IMR-90 (cell line): ENCODE measurements at regions not wholly inside any gene's neighbourhood (a gene's known extent, or its start where the extent isn't known, plus 50 kb on each side); places are given as distances from the start of the nearest gene placed in this dataset.

ENCODE experiments used
- ATAC-seq: fragments of 200-7000 bp; cut with Tn5 transposase; 2 replicates; pipeline ENCODE4 v1.9.1; 2020; ENCODE audit warnings: low read depth, mild to moderate bottlenecking, moderate library complexity
- BruUV-seq: library from RNA; stranded (reverse); fragments of 400-500 nt; replicated peaks from 2 replicates; lab custom pipeline; 2021; lab: Mats Ljungman, UMichigan
- CTCF ChIA-PET: fragments of 300-600 bp; formaldehyde crosslinking; extraction: SDS; loops from one replicate; lab custom pipeline; 2021; ENCODE audit warnings: antibody characterized with exemption; lab: Yijun Ruan, JAX
- POLR2A ChIA-PET: fragments of 300-600 bp; sonication (Branson Sonifier 250); formaldehyde crosslinking; loops from one replicate; lab custom pipeline; 2022; ENCODE audit warnings: antibody characterized with exemption; ENCODE audit not compliant: unreplicated experiment; lab: Charles Lee
- DNase-seq: peaks from one replicate; pipeline ENCODE4 v3.0.0; 2013
- H2AFZ ChIP-seq: replicated peaks from 2 replicates; pipeline ENCODE3; 2013; ENCODE audit warnings: low read length, mild to moderate bottlenecking; ENCODE audit not compliant: poor library complexity
- H2AK5ac ChIP-seq: 2 replicates; pipeline ENCODE4 v1.6.1; 2013; ENCODE audit warnings: low read depth, low read length, inconsistent platforms
- H2AK9ac ChIP-seq: replicated peaks from 2 replicates; pipeline ENCODE3; 2013; ENCODE audit warnings: mild to moderate bottlenecking, low read depth, low read length, moderate library complexity; ENCODE audit not compliant: poor library complexity
- H2BK120ac ChIP-seq: 2 replicates; pipeline ENCODE4 v1.6.1; 2013; ENCODE audit warnings: low read depth, low read length, inconsistent platforms
- H2BK15ac ChIP-seq: 3 replicates; pipeline ENCODE4 v1.6.1; 2013; ENCODE audit warnings: low read depth, low read length, inconsistent platforms
- H2BK20ac ChIP-seq: 2 replicates; pipeline ENCODE4 v1.6.1; 2013; ENCODE audit warnings: low read depth, mild to moderate bottlenecking, inconsistent platforms, low read length, moderate library complexity
- H2BK5ac ChIP-seq: 2 replicates; pipeline ENCODE4 v1.6.1; 2013; ENCODE audit warnings: mild to moderate bottlenecking, low read depth, low read length, inconsistent platforms; ENCODE audit not compliant: poor library complexity, severe bottlenecking
- H3K14ac ChIP-seq: replicated peaks from 2 replicates; pipeline ENCODE4 v1.6.1; 2013; ENCODE audit warnings: low read depth, low read length, inconsistent platforms
- H3K18ac ChIP-seq: 2 replicates; pipeline ENCODE4 v1.6.1; 2013; ENCODE audit warnings: low read depth, low read length, control low read depth
- H3K23ac ChIP-seq: 2 replicates; pipeline ENCODE4 v1.6.1; 2013; ENCODE audit warnings: low read depth, low read length, inconsistent platforms
- H3K27ac ChIP-seq: 2 replicates; pipeline ENCODE4 v1.5.1; 2013; ENCODE audit warnings: mild to moderate bottlenecking, control low read depth, low read length; ENCODE audit not compliant: insufficient read depth
- H3K27me3 ChIP-seq: 2 replicates; pipeline ENCODE4 v1.6.1; 2013; ENCODE audit warnings: low read length; ENCODE audit not compliant: control insufficient read depth, insufficient read depth
- H3K36me3 ChIP-seq: 2 replicates; pipeline ENCODE4 v1.6.1; 2013; ENCODE audit warnings: low read length, mixed read lengths; ENCODE audit not compliant: control insufficient read depth, insufficient read depth
- H3K4ac ChIP-seq: 2 replicates; pipeline ENCODE4 v1.6.1; 2013; ENCODE audit warnings: low read depth, low read length, inconsistent platforms
- H3K4me1 ChIP-seq: 2 replicates; pipeline ENCODE4 v1.6.1; 2013; ENCODE audit warnings: low read length, mixed read lengths; ENCODE audit not compliant: control insufficient read depth, insufficient read depth
- H3K4me2 ChIP-seq: 2 replicates; pipeline ENCODE4 v1.6.1; 2013; ENCODE audit warnings: low read depth, mild to moderate bottlenecking, control low read depth, low read length, moderate library complexity
- H3K4me3 ChIP-seq: 2 replicates; pipeline ENCODE4 v1.5.1; 2013; ENCODE audit warnings: low read depth, mild to moderate bottlenecking, control low read depth, low read length, moderate library complexity; ENCODE audit not compliant: insufficient read depth
- H3K56ac ChIP-seq: 2 replicates; pipeline ENCODE4 v1.6.1; 2013; ENCODE audit warnings: low read length, inconsistent platforms; ENCODE audit not compliant: insufficient read depth; ENCODE audit errors: extremely low read depth
- H3K79me1 ChIP-seq, 2 experiments: 2 replicates each; pipeline ENCODE4 v1.6.1; 2013; ENCODE audit warnings: low read length in 2 of 2, inconsistent platforms in 1 of 2, low read depth in 1 of 2
- H3K9ac ChIP-seq: 2 replicates; pipeline ENCODE4 v1.6.1; 2013; ENCODE audit warnings: low read depth, low read length, control low read depth
- H3K9me1 ChIP-seq: 2 replicates; pipeline ENCODE4 v1.6.1; 2013; ENCODE audit warnings: low read length, inconsistent platforms; ENCODE audit not compliant: insufficient read depth
- H3K9me3 ChIP-seq: 2 replicates; pipeline ENCODE4 v1.6.1; 2013; ENCODE audit warnings: low read length; ENCODE audit not compliant: control insufficient read depth, insufficient read depth
- H4K20me1 ChIP-seq: 2 replicates; pipeline ENCODE4 v1.6.1; 2013; ENCODE audit warnings: low read length, inconsistent platforms; ENCODE audit not compliant: insufficient read depth
- H4K5ac ChIP-seq: 2 replicates; pipeline ENCODE4 v1.6.1; 2013; ENCODE audit warnings: mild to moderate bottlenecking, low read depth, low read length, control low read depth
- H4K8ac ChIP-seq, 2 experiments: 2 replicates each; pipeline ENCODE4 v1.6.1; 2013; ENCODE audit warnings: low read depth in 2 of 2, low read length in 2 of 2, control low read depth in 1 of 2, inconsistent platforms in 1 of 2
- H4K91ac ChIP-seq: 2 replicates; pipeline ENCODE4 v1.6.1; 2013; ENCODE audit warnings: low read depth, low read length, inconsistent platforms; ENCODE audit not compliant: insufficient read depth
- BHLHE40 ChIP-seq: fragments of 150-350 bp; IDR thresholded peaks from 2 replicates; pipeline ENCODE4 v1.6.1; 2016; ENCODE audit warnings: mild to moderate bottlenecking, low read depth, low read length
- CHD1 ChIP-seq: IDR thresholded peaks from 2 replicates; pipeline ENCODE4 v1.6.1; 2012; ENCODE audit warnings: low read depth, low read length, improper control_type of control experiment
- MAFK ChIP-seq: IDR thresholded peaks from 2 replicates; pipeline ENCODE4 v1.6.1; 2012; ENCODE audit warnings: low read depth, low read length, improper control_type of control experiment
- MAZ ChIP-seq: IDR thresholded peaks from 2 replicates; pipeline ENCODE4 v1.6.1; 2012; ENCODE audit warnings: low read depth, mild to moderate bottlenecking, low read length, improper control_type of control experiment, moderate library complexity, borderline replicate concordance
- MXI1 ChIP-seq: IDR thresholded peaks from 2 replicates; pipeline ENCODE4 v1.6.1; 2012; ENCODE audit warnings: low read depth, mild to moderate bottlenecking, low read length, moderate library complexity, borderline replicate concordance
- POLR2A ChIP-seq: IDR thresholded peaks from 2 replicates; pipeline ENCODE4 v1.6.1; 2012; ENCODE audit warnings: mild to moderate bottlenecking, low read depth, low read length
- RFX5 ChIP-seq: IDR thresholded peaks from 2 replicates; pipeline ENCODE4 v1.8.0; 2012; ENCODE audit warnings: low read depth, mild to moderate bottlenecking, low read length, moderate library complexity
- SMC3 ChIP-seq: fragments of 150-350 bp; IDR thresholded peaks from 2 replicates; pipeline ENCODE4 v1.6.1; 2016; ENCODE audit warnings: low read depth, mild to moderate bottlenecking, antibody characterized with exemption, low read length, moderate library complexity
- USF2 ChIP-seq: fragments of 150-350 bp; IDR thresholded peaks from 2 replicates; pipeline ENCODE4 v1.6.1; 2017; ENCODE audit warnings: mild to moderate bottlenecking, antibody characterized with exemption, low read length, low read depth
- dilution Hi-C: fragments of 300-500 bp; cut with HindIII; formaldehyde crosslinking; loops from one replicate; pipeline ENCODE4 v1.14.3; 2018; ENCODE audit warnings: low sequenced_read_pairs; ENCODE audit not compliant: unreplicated experiment
- in situ Hi-C: fragments of 300-500 bp; cut with MboI; formaldehyde crosslinking; loops from 3 replicates; pipeline ENCODE4 v1.14.3; 2019; ENCODE audit warnings: low sequenced_read_pairs, inconsistent platforms, mixed read lengths
- intact Hi-C: fragments of 100-400 bp; cut with micrococcal nuclease; formaldehyde crosslinking; loops from 2 replicates; pipeline ENCODE4 v1.10.0; 2022

- H3K4me1 ChIP-seq: no peaks in the 10 kb centered on the region
- H4K20me1 ChIP-seq: no peaks in the 10 kb centered on the region
- no peak overlapping the region for H2BK120ac ChIP-seq
- no peak overlapping the region for H2BK15ac ChIP-seq
- H3K18ac ChIP-seq: no peak overlapping the region
- H3K4ac ChIP-seq: no peak overlapping the region
- H3K9ac ChIP-seq: no peak overlapping the region
- ChIA-PET POLR2A (no interaction called here), CTCF (no interaction called here)
- no peak overlapping the region for H2BK5ac ChIP-seq
- no peak overlapping the region for H2AK5ac ChIP-seq
- no peaks in the 10 kb centered on the region for H3K9me3 ChIP-seq
- H2AK9ac ChIP-seq: no peak overlapping the region
- DNase-seq: no peak
- H3K27me3 ChIP-seq: no peaks in the 10 kb centered on the region
- no peak for TF ChIP-seq RFX5
- no peak for TF ChIP-seq USF2
- no peak for TF ChIP-seq MXI1
- TF ChIP-seq SMC3: no peak
- TF ChIP-seq MAZ: no peak
- no peak for TF ChIP-seq CHD1
- TF ChIP-seq MAFK: no peak
- no peak for TF ChIP-seq POLR2A
- TF ChIP-seq BHLHE40: no peak
- no peak for ATAC-seq
- H3K4me3 ChIP-seq: no peak overlapping the region
- H3K14ac ChIP-seq: no peak overlapping the region
- no peak overlapping the region for H4K8ac ChIP-seq
- H3K56ac ChIP-seq: no peak overlapping the region
- intact Hi-C loops: no loop called here
- H4K5ac ChIP-seq: no peak overlapping the region
- no peak overlapping the region for H4K91ac ChIP-seq
- in situ Hi-C loops: loop anchor here (25.0 kb wide), 1 partner anchor 528 kb away; no protein-coding TSS in a partner anchor
- H3K79me1 ChIP-seq: no peaks in the 10 kb centered on the region
- no peak overlapping the region for H3K4me2 ChIP-seq
- no peak overlapping the region for H3K23ac ChIP-seq
- H3K36me3 ChIP-seq: no peaks in the 10 kb centered on the region
- H2BK20ac ChIP-seq: no peak overlapping the region
- dilution Hi-C loops: no loop called here
- no peaks in the 10 kb centered on the region for H3K9me1 ChIP-seq
- no peak overlapping the region for H2AFZ ChIP-seq
- no TSS peak for BruUV-seq
- H3K27ac ChIP-seq: no peak overlapping the region
Measured at GRCh38 chrX:79089896-79090584, 54.4 kb upstream of the GPR174 start.
